A549 (cell line): ENCODE measurements at regions not wholly inside any gene's neighbourhood (a gene's known extent, or its start where the extent isn't known, plus 50 kb on each side); places are given as distances from the start of the nearest gene placed in this dataset.

Source experiments
- EP300 ChIP-seq, 2 experiments: fragments of >200 bp; sonication (Bioruptor Twin); formaldehyde crosslinking; IDR thresholded peaks; 2 replicates in 1 of 2; 3 replicates in 1 of 2; pipeline ENCODE4 v1.6.1; 2016 to 2017
- ESRRA ChIP-seq: fragments of 150-350 bp; IDR thresholded peaks from 2 replicates; pipeline ENCODE4 v1.6.1; 2014; ENCODE audit warnings: mild to moderate bottlenecking, low read length, borderline replicate concordance
- HOXA7 ChIP-seq: fragments of 250-450 bp; sonication (Bioruptor Pico); IDR thresholded peaks from 2 replicates; pipeline ENCODE4 v1.5.0; 2020; ENCODE audit warnings: mild to moderate bottlenecking, moderate library complexity
- KDM1A ChIP-seq: fragments of 200-600 bp; sonication (generic); IDR thresholded peaks from 2 replicates; pipeline ENCODE4 v1.6.1; 2016; ENCODE audit warnings: low read depth, mild to moderate bottlenecking
- KDM5A ChIP-seq: fragments of 200-600 bp; sonication (generic); IDR thresholded peaks from 2 replicates; pipeline ENCODE4 v1.6.1; 2016; ENCODE audit warnings: antibody characterized with exemption, mild to moderate bottlenecking
- MAFK ChIP-seq: fragments of 450-650 bp; IDR thresholded peaks from 2 replicates; pipeline ENCODE4 v1.6.1; 2014; ENCODE audit not compliant: partially characterized antibody
- MAZ ChIP-seq: fragments of 150-350 bp; IDR thresholded peaks from 2 replicates; pipeline ENCODE4 v1.6.1; 2014; ENCODE audit warnings: antibody characterized with exemption, low read depth, low read length, borderline replicate concordance
- POLR2A ChIP-seq: IDR thresholded peaks from 2 replicates; pipeline ENCODE4 v1.6.1; 2012; ENCODE audit warnings: mild to moderate bottlenecking, low read length
- POLR2AphosphoS2 ChIP-seq: conservative IDR thresholded peaks from 2 replicates; pipeline ENCODE4 v1.6.1; 2012; ENCODE audit warnings: low read length, improper control_type of control experiment, inconsistent platforms
- ZFP36 ChIP-seq: fragments of 450-650 bp; IDR thresholded peaks from 2 replicates; pipeline ENCODE4 v1.6.1; 2014; ENCODE audit warnings: borderline replicate concordance; ENCODE audit not compliant: partially characterized antibody
- ZNF302 ChIP-seq: fragments of 250-450 bp; sonication (Bioruptor Pico); IDR thresholded peaks from 2 replicates; pipeline ENCODE4 v1.9.0; 2021; ENCODE audit warnings: inconsistent platforms, mild to moderate bottlenecking, moderate library complexity
- ZSCAN20 ChIP-seq: fragments of 250-450 bp; sonication (Bioruptor Pico); IDR thresholded peaks from 2 replicates; pipeline ENCODE4 v1.8.0; 2022; ENCODE audit warnings: mild to moderate bottlenecking, moderate library complexity
- TF ChIP-seq, protein P1 (sequence below): fragments of 200-600 bp; sonication (generic); IDR thresholded peaks from 2 replicates; pipeline ENCODE4 v1.6.1; 2016; ENCODE audit warnings: antibody characterized with exemption, mild to moderate bottlenecking, moderate library complexity
- TF ChIP-seq, protein P2 (sequence below): fragments of >200 bp; sonication (Bioruptor Twin); formaldehyde crosslinking; IDR thresholded peaks from 3 replicates; pipeline ENCODE4 v1.5.1; 2016

DNA sequence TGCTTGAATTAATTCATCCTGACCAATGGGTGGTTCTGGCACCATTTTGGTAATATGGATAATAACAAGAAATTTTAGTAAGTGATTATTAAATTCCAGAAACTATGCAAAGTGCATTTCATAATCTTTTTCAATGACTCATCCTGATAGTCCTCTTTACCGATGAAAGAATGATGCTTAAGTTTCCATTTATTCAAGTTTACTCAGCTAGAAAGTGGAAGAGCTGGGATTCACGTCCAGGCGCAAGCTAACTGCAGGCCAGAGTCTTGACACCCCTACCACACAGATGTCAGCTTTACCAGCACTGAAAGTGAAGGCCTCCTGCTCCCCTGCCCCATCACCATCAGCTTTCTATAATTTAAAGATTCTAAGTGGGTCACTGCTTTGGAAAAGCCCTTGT, 493.5 kb upstream of the WWC1 start:
- TF ChIP-seq ESRRA (no peak), MAFK (no peak), POLR2A (no peak), KDM1A (no peak), POLR2AphosphoS2 (no peak), HOXA7 (CRISPR knock-in tag) (no peak), KDM5A (no peak), ZFP36 (no peak), MAZ (no peak), ZNF302 (CRISPR knock-in tag) (no peak), ZSCAN20 (CRISPR knock-in tag) (no peak), EP300 (IDR thresholded peaks at IDR 0.05) (no peak)
- TF ChIP-seq, protein P1, sequence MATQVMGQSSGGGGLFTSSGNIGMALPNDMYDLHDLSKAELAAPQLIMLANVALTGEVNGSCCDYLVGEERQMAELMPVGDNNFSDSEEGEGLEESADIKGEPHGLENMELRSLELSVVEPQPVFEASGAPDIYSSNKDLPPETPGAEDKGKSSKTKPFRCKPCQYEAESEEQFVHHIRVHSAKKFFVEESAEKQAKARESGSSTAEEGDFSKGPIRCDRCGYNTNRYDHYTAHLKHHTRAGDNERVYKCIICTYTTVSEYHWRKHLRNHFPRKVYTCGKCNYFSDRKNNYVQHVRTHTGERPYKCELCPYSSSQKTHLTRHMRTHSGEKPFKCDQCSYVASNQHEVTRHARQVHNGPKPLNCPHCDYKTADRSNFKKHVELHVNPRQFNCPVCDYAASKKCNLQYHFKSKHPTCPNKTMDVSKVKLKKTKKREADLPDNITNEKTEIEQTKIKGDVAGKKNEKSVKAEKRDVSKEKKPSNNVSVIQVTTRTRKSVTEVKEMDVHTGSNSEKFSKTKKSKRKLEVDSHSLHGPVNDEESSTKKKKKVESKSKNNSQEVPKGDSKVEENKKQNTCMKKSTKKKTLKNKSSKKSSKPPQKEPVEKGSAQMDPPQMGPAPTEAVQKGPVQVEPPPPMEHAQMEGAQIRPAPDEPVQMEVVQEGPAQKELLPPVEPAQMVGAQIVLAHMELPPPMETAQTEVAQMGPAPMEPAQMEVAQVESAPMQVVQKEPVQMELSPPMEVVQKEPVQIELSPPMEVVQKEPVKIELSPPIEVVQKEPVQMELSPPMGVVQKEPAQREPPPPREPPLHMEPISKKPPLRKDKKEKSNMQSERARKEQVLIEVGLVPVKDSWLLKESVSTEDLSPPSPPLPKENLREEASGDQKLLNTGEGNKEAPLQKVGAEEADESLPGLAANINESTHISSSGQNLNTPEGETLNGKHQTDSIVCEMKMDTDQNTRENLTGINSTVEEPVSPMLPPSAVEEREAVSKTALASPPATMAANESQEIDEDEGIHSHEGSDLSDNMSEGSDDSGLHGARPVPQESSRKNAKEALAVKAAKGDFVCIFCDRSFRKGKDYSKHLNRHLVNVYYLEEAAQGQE = no peak
- TF ChIP-seq, protein P2, sequence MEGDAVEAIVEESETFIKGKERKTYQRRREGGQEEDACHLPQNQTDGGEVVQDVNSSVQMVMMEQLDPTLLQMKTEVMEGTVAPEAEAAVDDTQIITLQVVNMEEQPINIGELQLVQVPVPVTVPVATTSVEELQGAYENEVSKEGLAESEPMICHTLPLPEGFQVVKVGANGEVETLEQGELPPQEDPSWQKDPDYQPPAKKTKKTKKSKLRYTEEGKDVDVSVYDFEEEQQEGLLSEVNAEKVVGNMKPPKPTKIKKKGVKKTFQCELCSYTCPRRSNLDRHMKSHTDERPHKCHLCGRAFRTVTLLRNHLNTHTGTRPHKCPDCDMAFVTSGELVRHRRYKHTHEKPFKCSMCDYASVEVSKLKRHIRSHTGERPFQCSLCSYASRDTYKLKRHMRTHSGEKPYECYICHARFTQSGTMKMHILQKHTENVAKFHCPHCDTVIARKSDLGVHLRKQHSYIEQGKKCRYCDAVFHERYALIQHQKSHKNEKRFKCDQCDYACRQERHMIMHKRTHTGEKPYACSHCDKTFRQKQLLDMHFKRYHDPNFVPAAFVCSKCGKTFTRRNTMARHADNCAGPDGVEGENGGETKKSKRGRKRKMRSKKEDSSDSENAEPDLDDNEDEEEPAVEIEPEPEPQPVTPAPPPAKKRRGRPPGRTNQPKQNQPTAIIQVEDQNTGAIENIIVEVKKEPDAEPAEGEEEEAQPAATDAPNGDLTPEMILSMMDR = no peak
